ENCODE measurements at regions not wholly inside any gene's neighbourhood (a gene's known extent, or its start where the extent isn't known, plus 50 kb on each side); places are given as distances from the start of the nearest gene placed in this dataset.

- TF ChIP-seq, protein P1, sequence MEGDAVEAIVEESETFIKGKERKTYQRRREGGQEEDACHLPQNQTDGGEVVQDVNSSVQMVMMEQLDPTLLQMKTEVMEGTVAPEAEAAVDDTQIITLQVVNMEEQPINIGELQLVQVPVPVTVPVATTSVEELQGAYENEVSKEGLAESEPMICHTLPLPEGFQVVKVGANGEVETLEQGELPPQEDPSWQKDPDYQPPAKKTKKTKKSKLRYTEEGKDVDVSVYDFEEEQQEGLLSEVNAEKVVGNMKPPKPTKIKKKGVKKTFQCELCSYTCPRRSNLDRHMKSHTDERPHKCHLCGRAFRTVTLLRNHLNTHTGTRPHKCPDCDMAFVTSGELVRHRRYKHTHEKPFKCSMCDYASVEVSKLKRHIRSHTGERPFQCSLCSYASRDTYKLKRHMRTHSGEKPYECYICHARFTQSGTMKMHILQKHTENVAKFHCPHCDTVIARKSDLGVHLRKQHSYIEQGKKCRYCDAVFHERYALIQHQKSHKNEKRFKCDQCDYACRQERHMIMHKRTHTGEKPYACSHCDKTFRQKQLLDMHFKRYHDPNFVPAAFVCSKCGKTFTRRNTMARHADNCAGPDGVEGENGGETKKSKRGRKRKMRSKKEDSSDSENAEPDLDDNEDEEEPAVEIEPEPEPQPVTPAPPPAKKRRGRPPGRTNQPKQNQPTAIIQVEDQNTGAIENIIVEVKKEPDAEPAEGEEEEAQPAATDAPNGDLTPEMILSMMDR (IDR thresholded peaks at IDR 0.05; ENCODE audit: insufficient read depth, low read length, poor library complexity, severe bottlenecking) = no peak
- no peak for TF ChIP-seq EZH2phosphoT487 (conservative IDR thresholded peaks at IDR 0.05; ENCODE audit: low read length)
Measured at GRCh38 chrX:39693298-39693697, 404.5 kb downstream of the BCOR start.
